Stomach (tissue), 8 donors: ENCODE measurements at regions not wholly inside any gene's neighbourhood (a gene's known extent, or its start where the extent isn't known, plus 50 kb on each side); places are given as distances from the start of the nearest gene placed in this dataset.
"Not testable (repeated sequence)": the region's sequence is repeated elsewhere in the genome, so short reads cannot be mapped to it uniquely, and the experiment has no call there.

Source experiments
- DNase-seq, 2 donors: peaks; one replicate each; pipeline versions ENCODE4 v3.0.0 to v3.0.0-alpha.2; 2013 to 2019
- H3K27ac ChIP-seq, 5 donors: fragments of 200-600 bp in 4 of 5; sonication (generic) in 4 of 5; one replicate each; pipeline ENCODE4 v1.5.1; 2013 to 2019; ENCODE audit warnings: mild to moderate bottlenecking in 1 of 5, moderate library complexity in 1 of 5
- H3K27me3 ChIP-seq, 3 donors: fragments of 200-600 bp; sonication (generic); one replicate each; pipeline ENCODE4 v1.5.1; 2017 to 2019; ENCODE audit warnings: mixed run types in 1 of 3
- H3K36me3 ChIP-seq, 4 donors: fragments of 200-600 bp; sonication (generic); 1 replicate in 3 of 4; 2 replicates in 1 of 4; pipeline ENCODE4 v1.5.1; 2016 to 2019
- H3K4me1 ChIP-seq, 4 donors: fragments of 200-600 bp; sonication (generic); one replicate each; pipeline ENCODE4 v1.5.1; 2016 to 2019
- H3K4me3 ChIP-seq, 4 donors: fragments of 200-600 bp; sonication (generic) in 3 of 4; one replicate each; pipeline ENCODE4 v1.5.1; 2016 to 2019; ENCODE audit warnings: mild to moderate bottlenecking in 1 of 4
- H3K9me3 ChIP-seq, 4 donors: fragments of 200-600 bp; sonication (generic); one replicate each; pipeline ENCODE4 v1.5.1; 2016 to 2019
- CTCF ChIP-seq, 7 experiments: fragments of 450-650 bp in 4 of 7; fragments of 200-600 bp in 3 of 7; sonication (generic) in 3 of 7; IDR thresholded peaks; one replicate each; pipeline ENCODE4 v1.5.1; 2016 to 2019; ENCODE audit warnings: antibody characterized with exemption in 7 of 7, control low read depth in 2 of 7, mild to moderate bottlenecking in 1 of 7
- EP300 ChIP-seq: sonication (generic); formaldehyde crosslinking; IDR thresholded peaks from one replicate; pipeline ENCODE4 v1.6.1; 2017; ENCODE audit warnings: antibody characterized with exemption
- POLR2A ChIP-seq, 4 donors: fragments of 450-650 bp; IDR thresholded peaks; one replicate each; pipeline ENCODE4 v1.6.1; 2016; ENCODE audit warnings: antibody characterized with exemption in 4 of 4, control low read depth in 2 of 4, mild to moderate bottlenecking in 1 of 4, moderate library complexity in 1 of 4
- POLR2AphosphoS5 ChIP-seq, 3 donors: sonication (generic); formaldehyde crosslinking; IDR thresholded peaks; one replicate each; pipeline ENCODE4 v1.6.1; 2016; ENCODE audit warnings: antibody characterized with exemption in 3 of 3
- WGBS, 5 donors: extraction: QIAGEN DNeasy Blood & Tissue Kit in 3 of 5; methylation state at CpG; one replicate each; pipeline versions ENCODE4 v1.1.5 to v1.1.7; 2013 to 2018; 5-methylcytosine and 5-hydroxymethylcytosine counted together
- intact Hi-C: fragments of 100-400 bp; cut with DNase I; formaldehyde crosslinking; loops from one replicate; pipeline ENCODE4 v1.15.1; 2023; ENCODE audit warnings: low total_unique reads
- donor health status: healthy with polysubstance abuse.
- donor health status: Bipolar disorder and iron deficiency.
- donor health status: healthy.

- WGBS, 5 donors, result 43 to 48% (median 46%) methylated on average over 5 of the region's 5 CpGs
Observed at GRCh38 chr11:128146926-128147605, 440.3 kb downstream of the ETS1 start.

DNA sequence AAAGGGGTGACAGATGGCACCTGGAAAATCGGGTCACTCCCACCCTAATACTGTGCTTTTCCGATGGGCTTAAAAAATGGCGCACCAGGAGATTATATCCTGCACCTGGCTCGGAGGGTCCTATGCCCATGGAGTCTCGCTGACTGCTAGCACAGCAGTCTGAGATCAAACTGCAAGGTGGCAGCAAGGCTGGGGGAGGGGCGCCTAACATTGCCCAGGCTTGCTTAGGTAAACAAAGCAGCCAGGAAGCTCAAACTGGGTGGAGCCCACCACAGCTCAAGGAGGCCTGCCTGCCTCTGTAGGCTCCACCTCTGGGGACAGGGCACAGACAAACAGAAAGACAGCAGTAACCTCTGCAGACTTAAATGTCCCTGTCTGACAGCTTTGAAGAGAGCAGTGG lies 447.1 kb downstream of the ETS1 start:
- 82 to 98% (median 93%) methylated on average over 3 to 4 of the region's 6 CpGs; no CpG with 5 or more reads in 2 of the 5 donors for WGBS, 5 donors
- H3K4me3 ChIP-seq, H3K27ac ChIP-seq, H3K27me3 ChIP-seq, intact Hi-C loops, DNase-seq, H3K36me3 ChIP-seq, H3K9me3 ChIP-seq, H3K4me1 ChIP-seq: not testable (repeated sequence)

More at GRCh38 chr11:128146926-128147605, 440.3 kb downstream of the ETS1 start:
- peaks cover 0 to 15% (median 0%) of the 10 kb centered on the region in 4 donors for H3K4me1 ChIP-seq
- no peaks in the 10 kb centered on the region for H3K9me3 ChIP-seq
- intact Hi-C loops, result no loop called here
- TF ChIP-seq POLR2AphosphoS5 (IDR thresholded peaks at IDR 0.05), result no peak
- TF ChIP-seq EP300, result no peak
- no peak for TF ChIP-seq POLR2A (IDR thresholded peaks at IDR 0.05)
- no peak for TF ChIP-seq CTCF (IDR thresholded peaks at IDR 0.05)
- no peaks in the 10 kb centered on the region for H3K27me3 ChIP-seq
- H3K4me3 ChIP-seq, result no peak overlapping the region
- H3K27ac ChIP-seq, result no peak overlapping the region
- H3K36me3 ChIP-seq, result no peaks in the 10 kb centered on the region
- DNase-seq, result no peak

GRCh38 chr11:128135451-128135850 lies 451.9 kb downstream of the ETS1 start:
- TF ChIP-seq POLR2AphosphoS5 (IDR thresholded peaks at IDR 0.05) (no peak), CTCF (IDR thresholded peaks at IDR 0.05) (no peak), POLR2A (IDR thresholded peaks at IDR 0.05) (no peak), EP300 (no peak)
- Histone ChIP-seq H3K4me3 (no peak overlapping the region), H3K27me3 (no peaks in the 10 kb centered on the region), H3K36me3 (no peaks in the 10 kb centered on the region), H3K27ac (no peak overlapping the region), H3K9me3 (no peaks in the 10 kb centered on the region), H3K4me1 (peaks cover 0 to 5% (median 0%) of the 10 kb centered on the region in 4 donors)
- DNase-seq, result no peak
- intact Hi-C loops, result no loop called here
- 63 to 78% (median 72%) methylated on average over 2 of the region's 2 CpGs for WGBS, 5 donors

GRCh38 chr11:128133501-128133900 lies 453.9 kb downstream of the ETS1 start:
- WGBS, 5 donors, result 60 to 72% (median 64%) methylated on average over 3 of the region's 3 CpGs
- peak in 1 of 2 donors; percentile 61 for DNase-seq
- TF ChIP-seq EP300, result no peak
- no peak for TF ChIP-seq POLR2A (IDR thresholded peaks at IDR 0.05)
- no peak for TF ChIP-seq POLR2AphosphoS5 (IDR thresholded peaks at IDR 0.05)
- no peak for TF ChIP-seq CTCF (IDR thresholded peaks at IDR 0.05)

GRCh38 chr11:128130052-128130451 lies 457.3 kb downstream of the ETS1 start:
- Histone ChIP-seq H3K9me3 (no peaks in the 10 kb centered on the region), H3K4me1 (peaks cover 0 to 5% (median 0%) of the 10 kb centered on the region in 4 donors), H3K4me3 (no peak overlapping the region), H3K36me3 (no peaks in the 10 kb centered on the region), H3K27ac (no peak overlapping the region), H3K27me3 (no peaks in the 10 kb centered on the region)
- intact Hi-C loops, result no loop called here
- no peak for DNase-seq
- TF ChIP-seq EP300 (no peak), POLR2A (IDR thresholded peaks at IDR 0.05) (no peak), CTCF (IDR thresholded peaks at IDR 0.05) (no peak), POLR2AphosphoS5 (IDR thresholded peaks at IDR 0.05) (no peak)

More at GRCh38 chr11:128133501-128133900, 453.9 kb downstream of the ETS1 start:
- no peak overlapping the region for H3K27ac ChIP-seq
- peaks cover 0 to 5% (median 0%) of the 10 kb centered on the region in 4 donors for H3K4me1 ChIP-seq
- intact Hi-C loops, result no loop called here
- no peaks in the 10 kb centered on the region for H3K9me3 ChIP-seq
- no peak overlapping the region for H3K4me3 ChIP-seq
- no peaks in the 10 kb centered on the region for H3K27me3 ChIP-seq
- H3K36me3 ChIP-seq, result no peaks in the 10 kb centered on the region
